ENCODE measurements at regions not wholly inside any gene's neighbourhood (a gene's known extent, or its start where the extent isn't known, plus 50 kb on each side); places are given as distances from the start of the nearest gene placed in this dataset.
"Not testable (repeated sequence)": the region's sequence is repeated elsewhere in the genome, so short reads cannot be mapped to it uniquely, and the experiment has no call there.

GRCh38 chr2:87317193-87317592 is 295.5 kb upstream of the PLGLB1 start:
- H3K9ac ChIP-seq (ENCODE audit: low read length in 5 of 5); H3K9me3 ChIP-seq (ENCODE audit: control insufficient read depth in 5 of 5, low read length in 5 of 5); H3K27ac ChIP-seq (ENCODE audit: low read depth, low read length); H3K27me3 ChIP-seq (ENCODE audit: control insufficient read depth in 5 of 5, insufficient read depth in 4 of 5, low read length in 5 of 5); H3K4me1 ChIP-seq (ENCODE audit: control insufficient read depth in 5 of 5, insufficient read depth in 5 of 5, low read length in 5 of 5); H3K4me3 ChIP-seq (ENCODE audit: low read depth in 1 of 5, low read length in 5 of 5); H3K36me3 ChIP-seq (ENCODE audit: control insufficient read depth in 5 of 5, insufficient read depth in 5 of 5, low read length in 5 of 5): not testable (repeated sequence)

- H3K9ac ChIP-seq (ENCODE audit: low read length in 5 of 5); H3K4me3 ChIP-seq (ENCODE audit: low read depth in 1 of 5, low read length in 5 of 5); H3K27me3 ChIP-seq (ENCODE audit: control insufficient read depth in 5 of 5, insufficient read depth in 4 of 5, low read length in 5 of 5); H3K9me3 ChIP-seq (ENCODE audit: control insufficient read depth in 5 of 5, low read length in 5 of 5); H3K27ac ChIP-seq (ENCODE audit: low read depth, low read length); H3K36me3 ChIP-seq (ENCODE audit: control insufficient read depth in 5 of 5, insufficient read depth in 5 of 5, low read length in 5 of 5); H3K4me1 ChIP-seq (ENCODE audit: control insufficient read depth in 5 of 5, insufficient read depth in 5 of 5, low read length in 5 of 5): not testable (repeated sequence)
These were observed 297.3 kb upstream of the PLGLB1 start for GRCh38 chr2:87318814-87319491.

- H3K36me3 ChIP-seq (ENCODE audit: control insufficient read depth in 5 of 5, insufficient read depth in 5 of 5, low read length in 5 of 5); H3K4me3 ChIP-seq (ENCODE audit: low read depth in 1 of 5, low read length in 5 of 5); H3K27me3 ChIP-seq (ENCODE audit: control insufficient read depth in 5 of 5, insufficient read depth in 4 of 5, low read length in 5 of 5); H3K9ac ChIP-seq (ENCODE audit: low read length in 5 of 5); H3K9me3 ChIP-seq (ENCODE audit: control insufficient read depth in 5 of 5, low read length in 5 of 5); H3K27ac ChIP-seq (ENCODE audit: low read depth, low read length); H3K4me1 ChIP-seq (ENCODE audit: control insufficient read depth in 5 of 5, insufficient read depth in 5 of 5, low read length in 5 of 5): not testable (repeated sequence)
These were observed 298.1 kb upstream of the PLGLB1 start for GRCh38 chr2:87319705-87320104.

GRCh38 chr2:87321201-87321600 is 299.6 kb upstream of the PLGLB1 start:
- H3K27me3 ChIP-seq (ENCODE audit: control insufficient read depth in 5 of 5, insufficient read depth in 4 of 5, low read length in 5 of 5); H3K36me3 ChIP-seq (ENCODE audit: control insufficient read depth in 5 of 5, insufficient read depth in 5 of 5, low read length in 5 of 5); H3K4me3 ChIP-seq (ENCODE audit: low read depth in 1 of 5, low read length in 5 of 5); H3K4me1 ChIP-seq (ENCODE audit: control insufficient read depth in 5 of 5, insufficient read depth in 5 of 5, low read length in 5 of 5); H3K9me3 ChIP-seq (ENCODE audit: control insufficient read depth in 5 of 5, low read length in 5 of 5); H3K27ac ChIP-seq (ENCODE audit: low read depth, low read length); H3K9ac ChIP-seq (ENCODE audit: low read length in 5 of 5): not testable (repeated sequence)

GRCh38 chr2:87324335-87325041 is 302.8 kb upstream of the PLGLB1 start:
- H3K9ac ChIP-seq (ENCODE audit: low read length in 5 of 5); H3K4me3 ChIP-seq (ENCODE audit: low read depth in 1 of 5, low read length in 5 of 5); H3K27ac ChIP-seq (ENCODE audit: low read depth, low read length); H3K4me1 ChIP-seq (ENCODE audit: control insufficient read depth in 5 of 5, insufficient read depth in 5 of 5, low read length in 5 of 5); H3K36me3 ChIP-seq (ENCODE audit: control insufficient read depth in 5 of 5, insufficient read depth in 5 of 5, low read length in 5 of 5); H3K27me3 ChIP-seq (ENCODE audit: control insufficient read depth in 5 of 5, insufficient read depth in 4 of 5, low read length in 5 of 5); H3K9me3 ChIP-seq (ENCODE audit: control insufficient read depth in 5 of 5, low read length in 5 of 5): not testable (repeated sequence)

- not testable (repeated sequence) for H3K27me3 ChIP-seq (ENCODE audit: control insufficient read depth in 5 of 5, insufficient read depth in 4 of 5, low read length in 5 of 5); H3K4me1 ChIP-seq (ENCODE audit: control insufficient read depth in 5 of 5, insufficient read depth in 5 of 5, low read length in 5 of 5); H3K4me3 ChIP-seq (ENCODE audit: low read depth in 1 of 5, low read length in 5 of 5); H3K27ac ChIP-seq (ENCODE audit: low read depth, low read length); H3K36me3 ChIP-seq (ENCODE audit: control insufficient read depth in 5 of 5, insufficient read depth in 5 of 5, low read length in 5 of 5); H3K9me3 ChIP-seq (ENCODE audit: control insufficient read depth in 5 of 5, low read length in 5 of 5); H3K9ac ChIP-seq (ENCODE audit: low read length in 5 of 5)
These were observed 303.6 kb upstream of the PLGLB1 start for GRCh38 chr2:87325042-87325910.

GRCh38 chr2:87325911-87326294 is 304.3 kb upstream of the PLGLB1 start:
- not testable (repeated sequence) for H3K9ac ChIP-seq (ENCODE audit: low read length in 5 of 5); H3K27me3 ChIP-seq (ENCODE audit: control insufficient read depth in 5 of 5, insufficient read depth in 4 of 5, low read length in 5 of 5)

GRCh38 chr2:87326754-87327153 is 305.1 kb upstream of the PLGLB1 start:
- H3K9me3 ChIP-seq (ENCODE audit: control insufficient read depth in 5 of 5, low read length in 5 of 5); H3K27me3 ChIP-seq (ENCODE audit: control insufficient read depth in 5 of 5, insufficient read depth in 4 of 5, low read length in 5 of 5); H3K9ac ChIP-seq (ENCODE audit: low read length in 5 of 5); H3K27ac ChIP-seq (ENCODE audit: low read depth, low read length); H3K4me3 ChIP-seq (ENCODE audit: low read depth in 1 of 5, low read length in 5 of 5); H3K4me1 ChIP-seq (ENCODE audit: control insufficient read depth in 5 of 5, insufficient read depth in 5 of 5, low read length in 5 of 5); H3K36me3 ChIP-seq (ENCODE audit: control insufficient read depth in 5 of 5, insufficient read depth in 5 of 5, low read length in 5 of 5): not testable (repeated sequence)

More at GRCh38 chr2:87325911-87326294, 304.3 kb upstream of the PLGLB1 start:
- H3K36me3 ChIP-seq (ENCODE audit: control insufficient read depth in 5 of 5, insufficient read depth in 5 of 5, low read length in 5 of 5); H3K27ac ChIP-seq (ENCODE audit: low read depth, low read length); H3K4me1 ChIP-seq (ENCODE audit: control insufficient read depth in 5 of 5, insufficient read depth in 5 of 5, low read length in 5 of 5); H3K9me3 ChIP-seq (ENCODE audit: control insufficient read depth in 5 of 5, low read length in 5 of 5); H3K4me3 ChIP-seq (ENCODE audit: low read depth in 1 of 5, low read length in 5 of 5): not testable (repeated sequence)

- not testable (repeated sequence) for H3K36me3 ChIP-seq (ENCODE audit: control insufficient read depth in 5 of 5, insufficient read depth in 5 of 5, low read length in 5 of 5); H3K9ac ChIP-seq (ENCODE audit: low read length in 5 of 5); H3K27ac ChIP-seq (ENCODE audit: low read depth, low read length); H3K9me3 ChIP-seq (ENCODE audit: control insufficient read depth in 5 of 5, low read length in 5 of 5); H3K27me3 ChIP-seq (ENCODE audit: control insufficient read depth in 5 of 5, insufficient read depth in 4 of 5, low read length in 5 of 5); H3K4me1 ChIP-seq (ENCODE audit: control insufficient read depth in 5 of 5, insufficient read depth in 5 of 5, low read length in 5 of 5); H3K4me3 ChIP-seq (ENCODE audit: low read depth in 1 of 5, low read length in 5 of 5)
These were observed 306.2 kb upstream of the PLGLB1 start for GRCh38 chr2:87327648-87328371.

GRCh38 chr2:87329529-87329928 is 307.9 kb upstream of the PLGLB1 start:
- H3K27ac ChIP-seq (ENCODE audit: low read depth, low read length); H3K27me3 ChIP-seq (ENCODE audit: control insufficient read depth in 5 of 5, insufficient read depth in 4 of 5, low read length in 5 of 5); H3K9me3 ChIP-seq (ENCODE audit: control insufficient read depth in 5 of 5, low read length in 5 of 5); H3K4me3 ChIP-seq (ENCODE audit: low read depth in 1 of 5, low read length in 5 of 5); H3K36me3 ChIP-seq (ENCODE audit: control insufficient read depth in 5 of 5, insufficient read depth in 5 of 5, low read length in 5 of 5); H3K9ac ChIP-seq (ENCODE audit: low read length in 5 of 5); H3K4me1 ChIP-seq (ENCODE audit: control insufficient read depth in 5 of 5, insufficient read depth in 5 of 5, low read length in 5 of 5): not testable (repeated sequence)

All from subcutaneous abdominal adipose tissue (tissue), 5 donors.